ENCODE measurements at regions not wholly inside any gene's neighbourhood (a gene's known extent, or its start where the extent isn't known, plus 50 kb on each side); places are given as distances from the start of the nearest gene placed in this dataset.

- H3K27ac ChIP-seq, result no peak overlapping the region
- ATAC-seq (no peak), DNase-seq (no peak)
- no peak for TF ChIP-seq CTCF (IDR thresholded peaks at IDR 0.05)
- H3K4me3 ChIP-seq, result no peak overlapping the region
- H3K9me3 ChIP-seq, result no peaks in the 10 kb centered on the region
- intact Hi-C loops (cut with DNase I), result no loop called here
- peaks cover 3% of the 10 kb centered on the region for H3K4me1 ChIP-seq
- H3K27me3 ChIP-seq, result peaks cover 6% of the 10 kb centered on the region
- H3K36me3 ChIP-seq, result no peaks in the 10 kb centered on the region
Measured at GRCh38 chr7:27344471-27344870, 101.9 kb downstream of the EVX1 start.

DNA sequence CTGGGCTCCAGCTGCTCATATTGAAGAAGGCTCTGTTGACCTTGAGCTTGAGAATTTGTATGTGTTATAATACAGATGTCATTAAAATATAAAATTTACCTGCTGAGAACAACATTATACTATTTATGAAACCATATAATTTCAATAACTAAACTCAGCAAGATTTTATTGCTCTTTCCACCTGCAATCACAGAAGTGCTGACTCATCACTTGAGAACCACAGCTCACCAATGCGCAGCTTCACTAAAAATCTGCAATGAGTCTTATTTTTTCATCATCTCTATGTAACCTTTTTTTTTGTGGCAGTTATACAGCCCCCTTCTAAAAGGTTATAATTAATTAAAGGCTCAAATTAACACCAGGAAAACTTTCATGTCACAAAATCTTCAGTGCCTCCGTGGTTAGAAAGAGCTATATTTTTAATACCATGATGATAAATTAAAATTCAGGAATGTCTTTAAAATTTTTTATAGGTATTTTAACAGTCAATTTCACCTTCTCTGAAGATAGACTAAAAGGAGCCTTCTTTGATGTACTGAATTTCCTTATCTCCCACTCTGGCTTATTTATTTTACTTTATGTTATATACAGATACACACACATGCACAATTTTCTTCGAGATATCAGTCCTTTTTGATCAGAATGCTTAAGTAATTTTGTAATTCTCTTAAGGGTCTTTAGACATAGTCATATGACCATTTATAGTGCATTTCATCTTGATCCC lies 102.7 kb downstream of the EVX1 start:
- Histone ChIP-seq H3K9me3 (no peaks in the 10 kb centered on the region), H3K27ac (no peak overlapping the region), H3K27me3 (peaks cover 6% of the 10 kb centered on the region), H3K4me1 (peaks cover 3% of the 10 kb centered on the region), H3K4me3 (no peak overlapping the region), H3K36me3 (no peaks in the 10 kb centered on the region)
- intact Hi-C loops (cut with DNase I), result no loop called here
- ATAC-seq (no peak), DNase-seq (no peak)
- TF ChIP-seq CTCF (IDR thresholded peaks at IDR 0.05), result no peak

- DNase-seq, result no peak
- Histone ChIP-seq H3K9me3 (no peaks in the 10 kb centered on the region), H3K27me3 (peaks cover 6% of the 10 kb centered on the region), H3K4me3 (no peak overlapping the region), H3K36me3 (no peaks in the 10 kb centered on the region), H3K4me1 (peaks cover 3% of the 10 kb centered on the region), H3K27ac (no peak overlapping the region)
- TF ChIP-seq CTCF (IDR thresholded peaks at IDR 0.05), result no peak
- ATAC-seq, result peak; percentile 40
- intact Hi-C loops (cut with DNase I), result no loop called here
Measured at GRCh38 chr7:27345997-27346396, 103.4 kb downstream of the EVX1 start.

DNA sequence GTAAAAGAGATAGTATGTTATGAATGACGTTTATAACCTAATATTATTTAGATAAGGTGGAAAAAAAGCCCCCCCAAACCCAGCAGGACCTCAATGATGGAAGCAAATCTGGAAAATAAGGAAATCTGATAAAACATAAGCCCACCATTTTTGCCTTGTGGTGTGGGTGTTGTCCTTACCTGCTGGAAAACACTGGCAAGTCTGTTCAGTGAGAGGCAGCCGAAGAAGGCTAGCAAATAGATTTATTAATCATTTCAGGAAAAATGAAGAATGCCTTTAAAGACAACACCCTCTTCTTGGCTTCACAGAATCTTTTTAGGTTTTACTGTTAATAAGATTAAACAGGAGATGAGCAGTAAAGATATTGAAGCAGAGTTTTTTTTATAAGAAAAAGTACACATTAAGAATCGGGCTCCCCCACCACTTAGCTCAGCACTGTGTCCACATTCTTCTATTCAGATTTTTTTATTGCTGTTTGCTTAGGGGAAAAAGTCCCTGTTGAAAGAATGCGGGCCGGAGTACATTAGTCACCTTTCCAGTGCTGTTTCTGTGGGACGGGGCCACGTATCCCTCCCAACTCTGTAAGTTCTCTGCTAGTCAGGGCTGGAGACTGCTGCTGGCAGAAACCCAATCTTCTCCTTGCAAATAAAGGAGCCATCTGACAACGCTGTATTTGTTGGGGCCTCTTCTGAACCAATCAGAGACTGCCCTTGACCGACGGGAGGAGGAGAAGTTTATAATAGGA lies 104.1 kb downstream of the EVX1 start:
- TF ChIP-seq CTCF (IDR thresholded peaks at IDR 0.05), result no peak

DNA sequence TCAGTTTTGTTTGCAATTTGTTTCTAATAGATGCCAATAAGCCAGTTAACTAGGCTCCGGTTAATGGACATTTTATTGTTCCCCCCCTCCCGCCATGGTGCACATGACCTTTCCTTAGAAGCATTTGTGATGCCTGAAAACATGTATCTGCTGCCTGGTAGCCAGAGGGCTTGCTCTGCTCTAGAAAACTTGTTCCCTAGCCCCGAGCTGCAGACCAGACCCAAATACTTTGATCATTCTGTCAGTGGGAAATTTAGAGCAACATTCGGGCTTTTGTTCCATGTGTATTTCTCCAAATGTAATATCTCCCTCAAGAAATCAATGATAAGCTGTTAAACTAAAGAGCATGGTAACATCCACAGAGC lies 104.7 kb downstream of the EVX1 start:
- Histone ChIP-seq H3K4me1 (peaks cover 3% of the 10 kb centered on the region), H3K4me3 (no peak overlapping the region), H3K27ac (no peak overlapping the region), H3K9me3 (no peaks in the 10 kb centered on the region), H3K36me3 (no peaks in the 10 kb centered on the region), H3K27me3 (peaks cover 13% of the 10 kb centered on the region)
- intact Hi-C loops (cut with DNase I), result no loop called here
- DNase-seq (no peak), ATAC-seq (no peak)
- TF ChIP-seq CTCF (IDR thresholded peaks at IDR 0.05), result no peak

More for the DNA sequence above, 104.1 kb downstream of the EVX1 start:
- Histone ChIP-seq H3K27me3 (peaks cover 7% of the 10 kb centered on the region), H3K4me1 (peaks cover 3% of the 10 kb centered on the region), H3K9me3 (no peaks in the 10 kb centered on the region), H3K36me3 (no peaks in the 10 kb centered on the region), H3K27ac (no peak overlapping the region), H3K4me3 (peak overlapping the region; percentile 0)
- ATAC-seq (peak; percentile 88), DNase-seq (no peak)
- intact Hi-C loops (cut with DNase I), result no loop called here
